HUES48 (cell line): ENCODE measurements at regions not wholly inside any gene's neighbourhood (a gene's known extent, or its start where the extent isn't known, plus 50 kb on each side); places are given as distances from the start of the nearest gene placed in this dataset.
A peak's percentile ranks its signal among the peaks of the same experiment; 100 is the strongest.

Source experiments
- H3K27ac ChIP-seq: one replicate; pipeline ENCODE4 v1.7.0; 2013; ENCODE audit warnings: low read depth, low read length, inconsistent platforms
- H3K27me3 ChIP-seq: 2 replicates; pipeline ENCODE4 v1.6.1; 2013; ENCODE audit warnings: mild to moderate bottlenecking, low read length; ENCODE audit not compliant: control insufficient read depth, insufficient read depth
- H3K36me3 ChIP-seq: 2 replicates; pipeline ENCODE4 v1.6.1; 2013; ENCODE audit warnings: low read length; ENCODE audit not compliant: control insufficient read depth, insufficient read depth
- H3K4me1 ChIP-seq: 2 replicates; pipeline ENCODE4 v1.6.1; 2013; ENCODE audit warnings: mild to moderate bottlenecking, low read length; ENCODE audit not compliant: control insufficient read depth, insufficient read depth
- H3K4me3 ChIP-seq: 2 replicates; pipeline ENCODE4 v1.5.1; 2013; ENCODE audit warnings: mild to moderate bottlenecking, low read depth, low read length
- H3K9ac ChIP-seq: 2 replicates; pipeline ENCODE4 v1.6.1; 2013; ENCODE audit warnings: mild to moderate bottlenecking, low read depth, low read length, moderate library complexity
- H3K9me3 ChIP-seq: 2 replicates; pipeline ENCODE4 v1.6.1; 2013; ENCODE audit warnings: low read length; ENCODE audit not compliant: control insufficient read depth, insufficient read depth

- H3K27ac ChIP-seq, result no peak overlapping the region
- no peak overlapping the region for H3K9ac ChIP-seq
- H3K4me1 ChIP-seq, result no peaks in the 10 kb centered on the region
- no peaks in the 10 kb centered on the region; the same call in 1 of the 2 replicates for H3K9me3 ChIP-seq
- H3K36me3 ChIP-seq, result no peaks in the 10 kb centered on the region
- H3K27me3 ChIP-seq, result no peaks in the 10 kb centered on the region
- no peak overlapping the region for H3K4me3 ChIP-seq
Observed at GRCh38 chr1:199646761-199647160, 380.7 kb upstream of the NR5A2 start.

DNA sequence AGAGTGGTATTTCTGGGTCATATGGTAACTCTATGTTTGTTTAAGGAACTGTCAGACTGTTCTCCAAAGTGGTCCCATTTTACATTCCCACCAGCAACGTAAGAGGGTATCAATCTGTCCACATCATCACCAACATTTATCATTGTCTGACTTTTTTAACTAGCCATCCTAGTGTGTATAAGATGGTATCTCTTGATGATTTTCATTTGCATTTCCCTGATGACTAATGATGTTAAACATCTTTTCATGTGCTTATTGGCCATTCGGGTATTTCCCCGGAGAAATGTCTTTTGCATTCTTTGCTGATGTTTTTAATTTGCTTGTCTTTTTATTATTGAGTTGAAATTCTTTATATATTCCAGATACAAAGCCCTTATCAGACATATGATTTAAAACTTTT is 370.1 kb upstream of the NR5A2 start:
- Histone ChIP-seq H3K9ac (no peak overlapping the region), H3K36me3 (no peaks in the 10 kb centered on the region), H3K27ac (no peak overlapping the region), H3K4me3 (no peak overlapping the region), H3K27me3 (no peaks in the 10 kb centered on the region), H3K4me1 (no peaks in the 10 kb centered on the region), H3K9me3 (no peaks in the 10 kb centered on the region)

DNA sequence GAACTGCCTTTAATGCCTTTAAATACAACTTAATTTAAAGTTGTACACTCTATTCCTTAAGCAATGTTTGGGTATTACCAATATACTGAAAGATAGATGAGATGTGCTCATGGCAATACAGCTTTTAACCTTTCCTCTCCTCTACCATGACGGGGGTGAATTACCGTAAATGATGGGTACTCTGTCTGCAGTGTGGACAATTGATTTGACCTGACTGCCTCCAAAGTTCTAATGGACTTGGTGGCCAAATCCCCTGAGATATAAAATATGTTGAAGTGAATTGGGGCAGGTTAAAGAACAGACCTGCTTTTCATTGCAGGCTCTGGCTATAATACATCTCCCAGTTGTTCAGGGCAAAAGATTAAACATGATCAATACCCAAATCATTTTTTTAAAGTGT is 367.4 kb upstream of the NR5A2 start:
- H3K9me3 ChIP-seq, result no peaks in the 10 kb centered on the region
- H3K36me3 ChIP-seq, result no peaks in the 10 kb centered on the region
- H3K27me3 ChIP-seq, result no peaks in the 10 kb centered on the region
- no peak overlapping the region for H3K27ac ChIP-seq
- H3K4me1 ChIP-seq, result no peaks in the 10 kb centered on the region
- no peak overlapping the region for H3K4me3 ChIP-seq
- H3K9ac ChIP-seq, result no peak overlapping the region

DNA sequence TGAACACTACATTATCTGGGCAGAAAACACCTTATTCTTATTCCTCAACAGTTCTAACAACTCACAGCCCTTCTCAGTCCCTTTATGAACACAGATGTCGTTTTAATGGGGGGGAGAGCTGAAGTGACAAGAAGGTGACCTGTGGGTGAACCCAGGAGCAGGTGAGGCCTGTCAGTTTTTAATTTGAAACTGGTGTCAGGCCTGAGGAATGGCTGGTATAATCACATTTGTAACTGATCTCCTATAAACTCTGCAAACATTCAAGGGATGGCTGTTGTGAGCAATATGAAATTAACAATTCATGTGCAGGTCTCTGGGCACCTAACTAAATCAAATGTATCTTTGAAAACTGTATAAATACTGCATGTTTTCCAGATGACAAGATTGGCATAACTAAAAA is 362.1 kb upstream of the NR5A2 start:
- no peak overlapping the region for H3K9ac ChIP-seq
- H3K4me3 ChIP-seq, result no peak overlapping the region
- no peaks in the 10 kb centered on the region for H3K36me3 ChIP-seq
- H3K9me3 ChIP-seq, result no peaks in the 10 kb centered on the region
- no peak overlapping the region for H3K27ac ChIP-seq
- no peaks in the 10 kb centered on the region for H3K27me3 ChIP-seq
- no peaks in the 10 kb centered on the region for H3K4me1 ChIP-seq

DNA sequence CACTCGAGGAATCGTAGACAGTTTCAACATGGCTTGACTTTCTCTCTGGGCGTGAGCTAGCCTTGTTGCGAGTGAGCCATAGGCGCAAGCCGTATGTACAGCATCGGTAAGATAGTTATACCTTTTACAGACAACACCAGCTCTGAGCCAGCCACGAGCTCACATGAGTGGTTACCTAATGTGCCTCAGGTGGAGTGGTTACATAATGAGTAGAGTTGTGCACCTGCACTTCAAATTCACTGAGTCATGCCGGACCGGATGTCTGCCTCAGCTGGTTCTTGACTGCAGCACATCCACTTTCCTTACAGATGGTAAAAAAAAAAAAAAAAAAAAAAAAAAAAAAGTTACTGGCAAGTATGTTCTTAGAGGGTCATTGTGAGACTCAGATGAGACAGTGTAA is 360.4 kb upstream of the NR5A2 start:
- Histone ChIP-seq H3K36me3 (no peaks in the 10 kb centered on the region), H3K9ac (no peak overlapping the region), H3K27ac (no peak overlapping the region), H3K4me3 (no peak overlapping the region), H3K9me3 (no peaks in the 10 kb centered on the region), H3K27me3 (no peaks in the 10 kb centered on the region), H3K4me1 (no peaks in the 10 kb centered on the region)

DNA sequence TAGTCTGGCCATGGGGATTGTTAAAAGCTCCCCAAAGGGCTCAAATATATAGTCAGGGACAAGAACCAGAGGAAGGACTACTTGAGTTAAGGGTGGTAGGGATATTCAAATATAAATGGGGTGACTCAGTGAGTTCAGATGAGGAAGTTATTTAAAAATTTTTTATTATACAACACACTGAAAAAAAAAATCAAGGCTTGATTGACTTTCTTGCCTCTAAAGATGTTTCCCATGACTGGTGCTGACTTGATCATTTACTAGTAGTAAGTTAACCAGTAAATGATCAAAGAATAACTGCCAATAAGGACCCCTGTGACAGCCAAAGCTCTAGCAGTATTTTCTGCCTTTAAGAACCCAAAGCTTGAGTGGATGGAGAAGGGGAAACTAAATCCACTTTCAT is 357.6 kb upstream of the NR5A2 start:
- Histone ChIP-seq H3K9me3 (no peaks in the 10 kb centered on the region), H3K9ac (no peak overlapping the region), H3K4me3 (no peak overlapping the region), H3K36me3 (no peaks in the 10 kb centered on the region), H3K27me3 (no peaks in the 10 kb centered on the region), H3K4me1 (no peaks in the 10 kb centered on the region), H3K27ac (no peak overlapping the region)

- no peaks in the 10 kb centered on the region for H3K4me1 ChIP-seq
- H3K9ac ChIP-seq, result no peak overlapping the region
- H3K27ac ChIP-seq, result no peak overlapping the region
- H3K36me3 ChIP-seq, result no peaks in the 10 kb centered on the region
- no peaks in the 10 kb centered on the region for H3K9me3 ChIP-seq
- no peak overlapping the region for H3K4me3 ChIP-seq
- no peaks in the 10 kb centered on the region for H3K27me3 ChIP-seq
Observed at GRCh38 chr1:199671684-199672083, 355.8 kb upstream of the NR5A2 start.

DNA sequence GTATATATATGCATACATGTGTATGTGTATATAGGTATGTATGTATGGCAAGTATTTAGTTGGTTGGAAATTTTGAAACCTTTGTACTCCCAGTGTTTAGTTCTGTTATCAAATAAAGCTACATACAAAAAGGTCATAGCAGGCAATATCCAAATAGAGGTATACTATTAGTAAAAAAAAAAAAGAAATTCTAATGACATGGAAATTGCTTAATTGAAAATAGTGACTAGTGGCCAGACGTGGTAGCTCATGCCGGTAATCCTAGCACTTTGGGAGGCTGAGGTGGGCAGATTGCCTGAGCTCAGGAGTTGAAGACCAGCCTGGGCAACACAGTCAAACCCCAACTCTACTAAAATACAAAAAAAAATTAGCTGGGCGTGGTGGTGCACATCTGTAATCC is 351.6 kb upstream of the NR5A2 start:
- Histone ChIP-seq H3K27ac (no peak overlapping the region), H3K27me3 (no peaks in the 10 kb centered on the region), H3K9ac (no peak overlapping the region), H3K4me3 (no peak overlapping the region), H3K9me3 (no peaks in the 10 kb centered on the region), H3K4me1 (peaks cover 10% of the 10 kb centered on the region; the same call in 1 of the 2 replicates), H3K36me3 (no peaks in the 10 kb centered on the region)

GRCh38 chr1:199678771-199679170 is 348.7 kb upstream of the NR5A2 start:
- Histone ChIP-seq H3K27ac (peak overlapping the region; percentile 23), H3K36me3 (no peaks in the 10 kb centered on the region), H3K4me3 (no peak overlapping the region), H3K27me3 (no peaks in the 10 kb centered on the region), H3K9me3 (no peaks in the 10 kb centered on the region), H3K4me1 (peaks cover 10% of the 10 kb centered on the region; the same call in 1 of the 2 replicates), H3K9ac (no peak overlapping the region)

GRCh38 chr1:199682081-199682480 is 345.4 kb upstream of the NR5A2 start:
- H3K9ac ChIP-seq, result no peak overlapping the region
- H3K36me3 ChIP-seq, result no peaks in the 10 kb centered on the region
- H3K27ac ChIP-seq, result no peak overlapping the region
- no peaks in the 10 kb centered on the region for H3K9me3 ChIP-seq
- no peaks in the 10 kb centered on the region for H3K27me3 ChIP-seq
- no peak overlapping the region for H3K4me3 ChIP-seq
- H3K4me1 ChIP-seq, result peaks cover 16% of the 10 kb centered on the region

DNA sequence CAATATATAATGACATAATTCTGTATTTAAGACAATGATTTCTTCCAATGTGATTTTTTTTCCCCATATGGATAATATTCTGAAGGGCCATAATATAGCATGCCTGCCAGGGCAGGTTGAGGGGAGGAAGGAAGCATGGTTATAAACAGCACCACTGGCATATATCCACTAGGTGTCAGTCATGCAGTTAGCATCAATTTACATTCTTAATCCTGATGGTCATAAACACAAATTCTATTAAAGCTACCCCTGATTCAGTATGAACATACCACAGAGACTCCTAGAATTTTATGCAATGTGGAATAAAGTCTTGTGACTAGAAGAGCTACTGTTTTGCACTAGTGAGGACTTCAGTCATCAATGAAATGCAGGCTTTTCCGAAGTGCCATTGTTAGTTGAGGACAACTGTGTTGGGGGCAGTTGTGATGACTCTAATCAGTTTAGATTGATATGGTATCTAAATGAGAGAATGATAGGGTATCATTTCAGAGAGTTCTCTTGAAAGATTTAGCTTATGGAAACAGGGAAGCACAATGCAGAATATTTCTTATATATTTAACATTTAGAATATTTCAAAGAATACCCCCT is 342.7 kb upstream of the NR5A2 start:
- Histone ChIP-seq H3K27me3 (no peaks in the 10 kb centered on the region), H3K4me3 (no peak overlapping the region), H3K9ac (no peak overlapping the region)

DNA sequence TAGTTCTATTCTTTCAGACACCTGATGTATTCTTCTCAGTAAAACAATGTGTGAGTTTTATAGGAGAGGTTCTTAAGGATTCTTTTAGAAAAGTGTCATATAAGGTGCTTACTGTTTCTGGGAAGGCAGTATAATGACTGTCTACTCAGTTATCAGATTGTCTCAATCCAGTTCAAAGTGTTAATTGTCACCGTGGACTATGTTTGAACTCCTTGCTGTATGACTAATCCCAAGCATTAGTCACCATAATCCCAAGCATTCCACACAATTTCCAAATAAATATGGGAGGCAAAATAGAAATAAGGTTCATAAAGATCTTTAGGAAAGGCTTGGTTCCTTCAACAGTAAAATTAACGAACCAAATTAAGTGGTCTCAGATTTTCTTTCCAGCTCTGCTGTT is 342.1 kb upstream of the NR5A2 start:
- H3K9ac ChIP-seq, result no peak overlapping the region

More for the DNA sequence above, 342.7 kb upstream of the NR5A2 start:
- H3K27ac ChIP-seq, result no peak overlapping the region
- H3K4me1 ChIP-seq, result peaks cover 30% of the 10 kb centered on the region
- no peaks in the 10 kb centered on the region for H3K36me3 ChIP-seq
- H3K9me3 ChIP-seq, result no peaks in the 10 kb centered on the region

More for the DNA sequence above, 342.1 kb upstream of the NR5A2 start:
- Histone ChIP-seq H3K9me3 (no peaks in the 10 kb centered on the region), H3K4me3 (no peak overlapping the region), H3K27me3 (no peaks in the 10 kb centered on the region), H3K4me1 (peaks cover 31% of the 10 kb centered on the region), H3K36me3 (no peaks in the 10 kb centered on the region), H3K27ac (no peak overlapping the region)
